Upper lobe of left lung (tissue), 4 donors: ENCODE measurements at regions not wholly inside any gene's neighbourhood (a gene's known extent, or its start where the extent isn't known, plus 50 kb on each side); places are given as distances from the start of the nearest gene placed in this dataset.

Source experiments
- CTCF ChIP-seq, 6 experiments: fragments of 450-650 bp in 4 of 6; fragments of 200-600 bp in 2 of 6; sonication (generic) in 2 of 6; IDR thresholded peaks; one replicate each; pipeline ENCODE4 v1.5.1; 2016 to 2019; ENCODE audit warnings: antibody characterized with exemption in 6 of 6
- EP300 ChIP-seq, 4 donors: sonication (generic); formaldehyde crosslinking; IDR thresholded peaks; one replicate each; pipeline ENCODE4 v1.5.1; 2017; ENCODE audit warnings: antibody characterized with exemption in 4 of 4, control low read depth in 2 of 4

- TF ChIP-seq EP300 (IDR thresholded peaks at IDR 0.05) (no peak), CTCF (IDR thresholded peaks at IDR 0.05) (no peak)
Measured at GRCh38 chr5:8660133-8660893, 791.4 kb downstream of the MTRR start.
